Skeletal muscle tissue (tissue), 3 donors: ENCODE measurements at regions not wholly inside any gene's neighbourhood (a gene's known extent, or its start where the extent isn't known, plus 50 kb on each side); places are given as distances from the start of the nearest gene placed in this dataset.
A peak's percentile ranks its signal among the peaks of the same experiment; 100 is the strongest.

ENCODE experiments used
- H3K27ac ChIP-seq: one replicate; pipeline ENCODE4 v1.7.0; 2013; ENCODE audit warnings: mild to moderate bottlenecking, low read depth, low read length, inconsistent platforms
- H3K27me3 ChIP-seq, 3 donors: one replicate each; pipeline ENCODE4 v1.7.0; 2013; ENCODE audit warnings: low read length in 3 of 3; ENCODE audit not compliant: control insufficient read depth in 3 of 3, insufficient read depth in 3 of 3
- H3K36me3 ChIP-seq, 3 donors: one replicate each; pipeline ENCODE4 v1.7.0; 2013; ENCODE audit warnings: low read length in 3 of 3; ENCODE audit not compliant: control insufficient read depth in 3 of 3, insufficient read depth in 3 of 3
- H3K4me1 ChIP-seq, 3 donors: one replicate each; pipeline ENCODE4 v1.7.0; 2013; ENCODE audit warnings: low read length in 3 of 3, mild to moderate bottlenecking in 3 of 3; ENCODE audit not compliant: control insufficient read depth in 3 of 3, insufficient read depth in 3 of 3
- H3K4me3 ChIP-seq, 3 donors: one replicate each; pipeline ENCODE4 v1.7.0; 2013; ENCODE audit warnings: low read length in 3 of 3
- H3K9ac ChIP-seq, 3 donors: one replicate each; pipeline ENCODE4 v1.7.0; 2013; ENCODE audit warnings: low read length in 3 of 3, mild to moderate bottlenecking in 3 of 3, moderate library complexity in 2 of 3, low read depth in 1 of 3
- H3K9me3 ChIP-seq, 3 donors: one replicate each; pipeline ENCODE4 v1.7.0; 2013; ENCODE audit warnings: low read length in 3 of 3; ENCODE audit not compliant: control insufficient read depth in 3 of 3
- donor health status: Osteomylitis.

DNA sequence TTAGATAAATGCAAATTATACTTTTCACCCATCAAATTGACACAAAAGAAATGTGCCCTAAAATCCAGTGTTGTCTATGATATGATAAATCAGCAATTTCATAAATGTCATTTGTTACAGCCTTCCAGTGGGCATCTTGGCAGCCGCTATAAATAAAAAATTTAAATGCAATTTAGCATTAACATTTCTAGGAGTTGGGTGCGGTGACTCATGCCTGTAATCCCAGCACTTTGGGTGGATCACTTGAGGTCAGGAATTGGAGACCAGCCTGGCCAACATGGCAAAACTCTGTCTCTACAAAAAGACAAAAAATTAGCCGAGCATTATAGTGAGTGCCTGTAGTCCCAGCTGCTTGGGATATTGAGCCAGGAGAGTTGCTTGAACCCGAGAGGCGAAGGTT, 65.9 kb upstream of the POMGNT2 start:
- Histone ChIP-seq H3K27me3 (no peaks in the 10 kb centered on the region), H3K9ac (no peak overlapping the region), H3K4me1 (peaks cover 0 to 2% (median 0%) of the 10 kb centered on the region in 3 donors), H3K4me3 (no peak overlapping the region), H3K9me3 (peaks cover 2 to 4% (median 4%) of the 10 kb centered on the region in 3 donors), H3K27ac (no peak overlapping the region), H3K36me3 (no peaks in the 10 kb centered on the region)

DNA sequence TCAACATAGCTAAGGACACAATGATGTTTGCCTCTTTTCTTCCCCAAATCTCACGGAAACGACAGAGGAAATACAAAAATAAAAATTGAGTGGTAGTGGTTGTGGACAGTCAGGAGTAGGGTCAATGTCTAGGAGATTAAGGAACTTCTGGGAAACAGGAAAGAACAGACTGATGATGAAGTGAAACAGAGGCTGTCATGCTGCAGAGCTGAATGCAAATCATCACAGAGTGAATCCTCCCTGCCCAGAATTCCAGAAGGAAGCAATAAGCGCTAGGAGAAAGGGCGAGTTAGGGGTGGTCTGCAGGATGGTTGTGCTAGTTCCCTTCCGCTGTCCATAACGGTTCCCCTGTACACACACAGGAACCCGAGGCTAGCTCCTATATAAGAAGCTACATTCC, 64.7 kb upstream of the POMGNT2 start:
- Histone ChIP-seq H3K9me3 (peaks cover 2 to 7% (median 4%) of the 10 kb centered on the region in 3 donors), H3K9ac (no peak overlapping the region), H3K27ac (no peak overlapping the region), H3K36me3 (no peaks in the 10 kb centered on the region), H3K4me1 (no peaks in the 10 kb centered on the region), H3K27me3 (no peaks in the 10 kb centered on the region), H3K4me3 (no peak overlapping the region)

DNA sequence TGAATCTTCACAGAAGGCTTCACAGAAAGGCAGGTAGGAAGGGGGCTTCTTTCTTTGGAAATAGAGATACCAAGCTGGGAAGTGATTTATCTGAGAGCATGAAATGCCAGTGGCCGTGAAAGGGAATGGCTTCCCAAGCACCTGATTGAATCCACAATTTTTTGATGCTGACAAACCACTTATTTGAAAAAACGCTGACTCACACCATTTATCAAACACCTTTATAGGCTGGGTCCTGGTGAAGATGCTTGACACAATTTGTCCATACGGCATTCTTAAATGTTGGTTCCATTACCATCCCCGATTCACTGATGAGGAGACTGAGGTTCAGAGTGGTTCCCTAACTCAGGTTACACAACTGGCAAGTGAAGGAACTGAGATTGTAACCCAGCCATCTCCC, 64.1 kb upstream of the POMGNT2 start:
- H3K9ac ChIP-seq: no peak overlapping the region
- no peaks in the 10 kb centered on the region for H3K27me3 ChIP-seq
- H3K27ac ChIP-seq: no peak overlapping the region
- no peak overlapping the region for H3K4me3 ChIP-seq
- no peaks in the 10 kb centered on the region for H3K4me1 ChIP-seq
- no peaks in the 10 kb centered on the region for H3K36me3 ChIP-seq
- peaks cover 2 to 7% (median 4%) of the 10 kb centered on the region in 3 donors for H3K9me3 ChIP-seq

DNA sequence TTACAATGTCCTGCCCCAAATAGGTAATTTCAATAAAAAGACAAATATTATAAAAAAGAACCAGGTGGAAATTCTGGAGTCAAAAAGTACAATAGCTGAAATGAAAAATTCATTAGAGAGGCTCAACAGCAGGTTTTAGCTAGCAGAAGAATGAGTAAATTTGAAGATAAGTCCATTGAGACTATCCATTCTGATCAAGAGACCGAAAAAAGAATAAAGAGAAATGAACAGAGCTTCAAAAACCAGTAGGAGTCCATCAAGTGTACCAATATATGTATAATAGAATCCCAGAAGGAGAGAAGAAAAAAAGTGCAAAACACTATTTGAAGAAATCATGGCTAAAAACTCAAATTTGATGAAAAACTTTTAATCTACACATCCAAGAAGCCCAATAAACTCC, 60.5 kb upstream of the POMGNT2 start:
- Histone ChIP-seq H3K4me3 (no peak overlapping the region), H3K4me1 (peaks cover 6 to 8% (median 7%) of the 10 kb centered on the region in 3 donors), H3K9ac (no peak overlapping the region), H3K36me3 (no peaks in the 10 kb centered on the region), H3K27me3 (peaks cover 0 to 2% (median 0%) of the 10 kb centered on the region in 3 donors), H3K9me3 (peaks cover 0 to 4% (median 3%) of the 10 kb centered on the region in 3 donors), H3K27ac (no peak overlapping the region)

DNA sequence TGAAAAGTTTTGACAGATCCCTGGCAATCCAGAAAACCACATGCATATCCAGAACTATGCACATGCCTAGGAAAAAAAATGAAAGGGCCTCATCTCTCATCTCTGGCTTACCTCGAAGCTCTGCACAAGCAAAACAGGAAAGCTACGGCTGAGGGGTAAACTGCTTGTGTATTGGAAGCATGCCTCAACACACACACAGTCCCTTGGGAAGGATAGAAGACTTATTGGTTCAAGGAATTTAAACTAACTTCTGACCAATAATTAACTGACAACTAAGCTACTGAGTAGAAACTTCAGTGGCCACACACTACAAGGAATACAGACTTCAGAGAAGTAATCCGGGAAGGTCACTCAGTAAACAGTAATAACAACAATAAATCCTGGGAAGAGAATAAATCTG, 59.9 kb upstream of the POMGNT2 start:
- Histone ChIP-seq H3K27me3 (peaks cover 0 to 2% (median 0%) of the 10 kb centered on the region in 3 donors), H3K9ac (no peak overlapping the region), H3K36me3 (no peaks in the 10 kb centered on the region), H3K4me1 (peaks cover 6 to 8% (median 7%) of the 10 kb centered on the region in 3 donors), H3K27ac (no peak overlapping the region), H3K9me3 (peaks cover 0 to 4% (median 3%) of the 10 kb centered on the region in 3 donors), H3K4me3 (no peak overlapping the region)

DNA sequence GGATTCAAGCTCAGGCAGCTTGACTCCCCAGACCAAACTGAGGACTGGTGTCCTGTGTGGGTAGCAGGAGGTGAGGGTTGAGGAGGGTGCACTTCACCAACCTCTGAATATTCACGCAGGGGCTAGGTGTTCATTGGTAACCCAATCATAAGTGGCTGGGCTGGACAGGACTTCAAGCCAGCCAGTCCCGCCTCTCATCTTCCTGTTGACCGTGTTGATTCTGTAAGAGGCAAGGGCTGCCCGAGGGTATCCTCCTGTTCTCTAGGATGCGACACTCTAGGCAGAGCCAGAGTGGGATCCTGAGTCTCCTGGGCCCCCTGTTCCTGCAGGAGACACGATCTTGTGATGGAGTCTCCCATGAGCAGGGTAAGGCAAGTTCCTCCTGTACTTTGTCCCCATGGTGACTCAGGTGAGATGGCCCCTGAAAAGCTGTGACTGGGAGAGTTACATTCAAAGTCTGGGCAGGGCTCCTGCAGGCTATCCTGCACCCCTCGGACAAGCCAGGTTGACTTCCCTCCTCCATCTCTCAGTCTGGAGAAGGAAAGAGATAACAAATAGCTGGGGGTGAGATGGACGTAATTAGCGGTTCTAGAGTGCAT, 58.1 kb upstream of the POMGNT2 start:
- Histone ChIP-seq H3K9ac (no peak overlapping the region), H3K27me3 (peaks cover 0 to 2% (median 0%) of the 10 kb centered on the region in 3 donors), H3K27ac (no peak overlapping the region), H3K9me3 (peaks cover 0 to 3% (median 0%) of the 10 kb centered on the region in 3 donors), H3K4me3 (no peak overlapping the region), H3K36me3 (no peaks in the 10 kb centered on the region), H3K4me1 (peaks cover 6 to 8% (median 7%) of the 10 kb centered on the region in 3 donors)

DNA sequence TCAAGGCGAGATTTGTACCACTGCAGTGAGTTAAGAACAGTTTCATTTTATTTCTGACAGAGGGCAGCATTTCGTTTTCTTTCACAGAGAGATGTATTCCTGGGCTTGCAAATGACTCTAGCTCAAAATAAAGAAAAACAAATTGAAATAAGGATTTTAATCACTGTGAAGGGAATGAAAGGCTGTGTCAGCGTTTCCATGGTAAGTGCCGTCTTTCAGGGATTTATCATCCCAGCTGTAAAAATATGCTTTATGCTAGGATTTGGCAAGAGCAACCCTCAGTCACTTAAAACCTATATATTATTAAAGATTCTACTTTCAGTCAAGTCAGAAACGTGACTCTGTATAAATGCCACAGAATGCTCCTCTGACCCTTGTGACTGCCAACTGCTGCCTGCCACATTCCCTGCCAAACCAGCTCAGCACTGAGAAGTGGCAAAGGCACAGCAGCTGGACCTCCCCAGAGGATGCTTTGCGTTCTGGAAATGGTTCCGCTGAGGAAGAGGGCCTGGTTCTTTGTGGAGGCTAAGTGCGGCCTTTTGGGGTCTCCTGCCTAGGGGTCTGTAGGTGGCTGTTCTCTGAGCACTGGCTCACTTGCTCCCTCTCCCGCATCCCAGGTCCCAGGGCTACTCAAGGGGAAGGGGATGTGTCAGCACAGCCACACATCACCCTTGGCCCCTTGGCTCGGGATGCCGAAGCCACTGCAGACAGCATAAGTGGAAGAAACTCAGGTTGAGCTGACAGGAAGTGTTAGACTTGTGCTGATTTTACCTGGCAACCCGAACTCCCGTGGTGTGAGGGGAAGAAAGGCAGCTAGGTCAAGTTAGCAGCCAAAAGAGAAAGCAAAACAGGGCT, 56.6 kb upstream of the POMGNT2 start:
- peaks cover 6 to 8% (median 7%) of the 10 kb centered on the region in 3 donors for H3K4me1 ChIP-seq
- H3K9me3 ChIP-seq: peaks cover 0 to 3% (median 0%) of the 10 kb centered on the region in 3 donors
- H3K4me3 ChIP-seq: peak overlapping the region; percentile 4 to 32 (median 29)
- H3K9ac ChIP-seq: peak overlapping the region in 1 of 3 donors; percentile 9
- H3K36me3 ChIP-seq: no peaks in the 10 kb centered on the region
- peaks cover 0 to 2% (median 2%) of the 10 kb centered on the region in 3 donors for H3K27me3 ChIP-seq
- no peak overlapping the region for H3K27ac ChIP-seq

DNA sequence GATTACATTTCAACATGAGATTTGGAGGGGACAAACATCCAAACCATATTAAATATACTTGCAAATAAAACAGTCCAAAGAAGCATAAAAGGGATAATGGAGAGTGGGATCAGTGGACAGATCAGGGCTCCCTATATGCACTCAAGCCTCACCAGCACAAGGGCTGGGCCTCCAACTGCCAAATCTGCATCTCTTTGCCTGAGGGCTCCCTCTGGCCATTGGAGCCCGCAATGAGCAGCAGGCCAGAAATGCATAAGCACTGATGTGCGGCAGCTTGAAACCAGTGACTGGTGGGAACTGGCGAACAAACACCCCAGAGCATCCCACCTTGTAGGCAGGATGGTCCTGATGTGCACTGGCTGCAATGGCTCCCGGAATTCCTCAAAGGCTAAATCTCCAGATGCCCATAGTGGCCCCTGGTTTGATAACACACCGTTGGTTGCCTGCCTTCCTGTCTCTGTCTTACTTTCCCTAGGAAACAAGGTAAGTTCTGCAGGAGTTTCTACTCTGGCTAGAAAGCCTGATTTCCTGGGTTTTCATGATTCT, 55.9 kb upstream of the POMGNT2 start:
- H3K36me3 ChIP-seq: no peaks in the 10 kb centered on the region
- H3K9ac ChIP-seq: no peak overlapping the region
- H3K27ac ChIP-seq: no peak overlapping the region
- peaks cover 0 to 2% (median 2%) of the 10 kb centered on the region in 3 donors for H3K27me3 ChIP-seq
- no peak overlapping the region for H3K4me3 ChIP-seq
- H3K9me3 ChIP-seq: peaks cover 0 to 3% (median 0%) of the 10 kb centered on the region in 3 donors
- peaks cover 6 to 8% (median 7%) of the 10 kb centered on the region in 3 donors for H3K4me1 ChIP-seq

DNA sequence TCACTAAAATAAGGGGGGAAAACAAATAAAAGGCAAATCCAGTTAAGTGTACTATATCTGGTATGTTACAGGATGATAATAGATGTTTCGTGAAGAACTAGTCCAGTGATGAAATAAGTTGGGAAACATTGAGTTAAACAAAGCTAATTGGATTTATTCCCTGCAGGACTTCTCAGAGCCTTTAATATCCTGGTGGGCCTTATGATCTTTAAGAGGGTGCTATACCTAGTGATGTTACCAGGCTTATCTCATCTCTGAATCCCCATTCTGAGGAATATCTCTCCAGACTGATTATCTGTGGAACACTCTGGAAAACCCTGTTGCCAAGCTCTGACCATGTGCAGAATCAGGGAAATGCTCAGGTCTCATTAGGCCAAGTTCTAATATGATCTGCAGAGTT, 54.8 kb upstream of the POMGNT2 start:
- Histone ChIP-seq H3K27ac (no peak overlapping the region), H3K9me3 (no peaks in the 10 kb centered on the region), H3K36me3 (no peaks in the 10 kb centered on the region), H3K4me1 (peaks cover 6 to 8% (median 7%) of the 10 kb centered on the region in 3 donors), H3K27me3 (peaks cover 0 to 2% (median 2%) of the 10 kb centered on the region in 3 donors), H3K4me3 (no peak overlapping the region), H3K9ac (no peak overlapping the region)

DNA sequence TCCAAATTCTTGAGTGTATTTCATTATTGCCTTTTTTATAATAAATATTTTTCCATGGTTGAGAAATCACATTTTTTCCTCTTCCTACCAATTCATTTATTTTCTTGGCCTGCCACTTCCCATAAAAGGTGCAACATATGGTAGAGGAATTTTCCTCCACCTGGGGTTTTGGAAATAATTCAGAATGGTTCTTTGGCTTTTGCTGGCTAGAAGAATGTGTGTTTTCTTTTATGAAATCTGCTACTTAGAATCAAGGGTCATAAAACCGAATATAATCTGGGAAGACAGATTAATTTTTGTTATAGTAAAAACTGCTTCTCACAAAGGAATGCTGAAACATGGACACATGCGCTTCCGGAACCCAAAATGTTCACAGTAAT, 54.0 kb upstream of the POMGNT2 start:
- H3K27ac ChIP-seq: no peak overlapping the region
- no peak overlapping the region for H3K4me3 ChIP-seq
- H3K4me1 ChIP-seq: peaks cover 6 to 8% (median 7%) of the 10 kb centered on the region in 3 donors
- H3K36me3 ChIP-seq: no peaks in the 10 kb centered on the region
- peaks cover 0 to 2% (median 2%) of the 10 kb centered on the region in 3 donors for H3K27me3 ChIP-seq
- no peaks in the 10 kb centered on the region for H3K9me3 ChIP-seq
- H3K9ac ChIP-seq: no peak overlapping the region
